ENCODE measurements at regions not wholly inside any gene's neighbourhood (a gene's known extent, or its start where the extent isn't known, plus 50 kb on each side); places are given as distances from the start of the nearest gene placed in this dataset.

DNA sequence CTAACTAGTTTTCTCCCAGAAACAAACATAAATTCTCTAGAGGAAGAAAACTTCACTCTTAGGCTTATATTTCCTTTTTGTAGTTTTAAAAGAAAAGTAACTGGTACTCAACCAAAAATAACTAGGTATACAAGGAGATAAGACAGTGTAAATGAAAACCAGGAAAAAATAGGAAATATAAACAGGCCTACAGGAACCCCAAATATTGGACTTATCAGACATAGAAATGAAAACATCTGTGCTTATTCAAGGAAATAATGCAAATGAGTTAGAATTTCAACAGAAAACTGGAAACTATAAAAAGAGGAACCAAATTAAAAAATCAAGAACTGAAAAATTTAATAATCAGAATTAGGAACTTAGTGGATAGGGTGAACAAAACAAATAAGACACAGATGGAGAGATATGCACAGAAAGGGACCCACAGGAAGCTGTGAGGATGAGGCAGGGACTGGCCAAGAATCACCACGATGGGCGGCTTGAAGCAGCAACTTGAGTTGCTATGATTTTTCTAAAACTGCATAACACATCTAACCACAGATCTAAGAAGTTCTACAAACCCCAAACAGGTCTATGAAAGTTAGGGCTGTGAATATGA lies 67.5 kb upstream of the ACTRT2 start:
- Histone ChIP-seq H4K91ac (ENCODE audit: insufficient read depth, low read depth, low read length) (no peak overlapping the region), H3K4ac (ENCODE audit: low read depth, low read length) (no peak overlapping the region), H2AK9ac (replicated peaks; ENCODE audit: low read depth, low read length, poor library complexity) (no peak overlapping the region), H3K9me3 (ENCODE audit: control insufficient read depth, insufficient read depth, low read length) (peaks cover 34% of the 10 kb centered on the region), H4K8ac (ENCODE audit: low read depth in 2 of 2, low read length in 2 of 2) (no peak overlapping the region), H2BK20ac (ENCODE audit: low read depth, low read length) (no peak overlapping the region), H2BK120ac (ENCODE audit: low read depth, low read length) (no peak overlapping the region), H2AFZ (replicated peaks; ENCODE audit: low read length, poor library complexity) (no peak overlapping the region), H3K79me1 (ENCODE audit: low read depth in 1 of 2, low read length in 2 of 2) (no peaks in the 10 kb centered on the region), H3K4me2 (ENCODE audit: low read depth, low read length) (no peak overlapping the region), H3K4me3 (ENCODE audit: insufficient read depth, low read depth, low read length) (no peak overlapping the region), H3K9ac (ENCODE audit: low read depth, low read length) (no peak overlapping the region), H3K27ac (ENCODE audit: insufficient read depth, low read length) (no peak overlapping the region), H3K56ac (ENCODE audit: extremely low read depth, insufficient read depth, low read length) (no peak overlapping the region), H2BK5ac (ENCODE audit: low read depth, low read length, poor library complexity, severe bottlenecking) (no peak overlapping the region), H4K20me1 (ENCODE audit: insufficient read depth, low read length) (no peaks in the 10 kb centered on the region), H3K9me1 (ENCODE audit: insufficient read depth, low read length) (no peaks in the 10 kb centered on the region), H3K36me3 (ENCODE audit: control insufficient read depth, insufficient read depth, low read length) (no peaks in the 10 kb centered on the region), H3K27me3 (ENCODE audit: control insufficient read depth, insufficient read depth, low read length) (no peaks in the 10 kb centered on the region), H3K18ac (ENCODE audit: low read depth, low read length) (no peak overlapping the region), H2AK5ac (ENCODE audit: low read depth, low read length) (no peak overlapping the region), H4K5ac (ENCODE audit: low read depth, low read length) (no peak overlapping the region), H3K4me1 (ENCODE audit: control insufficient read depth, insufficient read depth, low read length) (no peaks in the 10 kb centered on the region), H3K14ac (replicated peaks; ENCODE audit: low read depth, low read length) (no peak overlapping the region), H2BK15ac (ENCODE audit: low read depth, low read length) (no peak overlapping the region), H3K23ac (ENCODE audit: low read depth, low read length) (no peak overlapping the region)
- no peak for ATAC-seq (ENCODE audit: low read depth)
- ChIA-PET CTCF (no interaction called here), POLR2A (ENCODE audit: unreplicated experiment) (no interaction called here)
- DNase-seq = no peak
- dilution Hi-C loops (cut with HindIII; ENCODE audit: low sequenced_read_pairs, unreplicated experiment) = no loop called here
- no CpG with 5 or more reads among the region's 2 CpGs for WGBS, 2 experiments (ENCODE audit: extremely low coverage in 2 of 2, insufficient read length in 1 of 2)
- intact Hi-C loops (cut with micrococcal nuclease) = no loop called here
- no peak for TF ChIP-seq CHD1 (IDR thresholded peaks at IDR 0.05; ENCODE audit: low read depth, low read length)
- TF ChIP-seq MAFK (IDR thresholded peaks at IDR 0.05; ENCODE audit: low read depth, low read length) = no peak
- TF ChIP-seq POLR2A (IDR thresholded peaks at IDR 0.05; ENCODE audit: low read depth, low read length) = no peak
- TF ChIP-seq SMC3 (IDR thresholded peaks at IDR 0.05; ENCODE audit: low read depth, low read length) = no peak
- no peak for TF ChIP-seq RAD21 (IDR thresholded peaks at IDR 0.05; ENCODE audit: low read length)
- no peak for TF ChIP-seq FOS (IDR thresholded peaks at IDR 0.05; ENCODE audit: low read depth, low read length)
- TF ChIP-seq NFE2L2 (IDR thresholded peaks at IDR 0.05; ENCODE audit: low read depth, low read length) = no peak
- no peak for TF ChIP-seq CEBPB (IDR thresholded peaks at IDR 0.05; ENCODE audit: low read depth, low read length)
- TF ChIP-seq, protein P1, sequence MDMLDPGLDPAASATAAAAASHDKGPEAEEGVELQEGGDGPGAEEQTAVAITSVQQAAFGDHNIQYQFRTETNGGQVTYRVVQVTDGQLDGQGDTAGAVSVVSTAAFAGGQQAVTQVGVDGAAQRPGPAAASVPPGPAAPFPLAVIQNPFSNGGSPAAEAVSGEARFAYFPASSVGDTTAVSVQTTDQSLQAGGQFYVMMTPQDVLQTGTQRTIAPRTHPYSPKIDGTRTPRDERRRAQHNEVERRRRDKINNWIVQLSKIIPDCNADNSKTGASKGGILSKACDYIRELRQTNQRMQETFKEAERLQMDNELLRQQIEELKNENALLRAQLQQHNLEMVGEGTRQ (IDR thresholded peaks at IDR 0.05; ENCODE audit: low read depth, low read length) = no peak
- TF ChIP-seq RCOR1 (IDR thresholded peaks at IDR 0.05; ENCODE audit: insufficient replicate concordance, low read length) = no peak
- TF ChIP-seq MAZ (IDR thresholded peaks at IDR 0.05; ENCODE audit: borderline replicate concordance, low read depth, low read length) = no peak
- TF ChIP-seq, protein P2, sequence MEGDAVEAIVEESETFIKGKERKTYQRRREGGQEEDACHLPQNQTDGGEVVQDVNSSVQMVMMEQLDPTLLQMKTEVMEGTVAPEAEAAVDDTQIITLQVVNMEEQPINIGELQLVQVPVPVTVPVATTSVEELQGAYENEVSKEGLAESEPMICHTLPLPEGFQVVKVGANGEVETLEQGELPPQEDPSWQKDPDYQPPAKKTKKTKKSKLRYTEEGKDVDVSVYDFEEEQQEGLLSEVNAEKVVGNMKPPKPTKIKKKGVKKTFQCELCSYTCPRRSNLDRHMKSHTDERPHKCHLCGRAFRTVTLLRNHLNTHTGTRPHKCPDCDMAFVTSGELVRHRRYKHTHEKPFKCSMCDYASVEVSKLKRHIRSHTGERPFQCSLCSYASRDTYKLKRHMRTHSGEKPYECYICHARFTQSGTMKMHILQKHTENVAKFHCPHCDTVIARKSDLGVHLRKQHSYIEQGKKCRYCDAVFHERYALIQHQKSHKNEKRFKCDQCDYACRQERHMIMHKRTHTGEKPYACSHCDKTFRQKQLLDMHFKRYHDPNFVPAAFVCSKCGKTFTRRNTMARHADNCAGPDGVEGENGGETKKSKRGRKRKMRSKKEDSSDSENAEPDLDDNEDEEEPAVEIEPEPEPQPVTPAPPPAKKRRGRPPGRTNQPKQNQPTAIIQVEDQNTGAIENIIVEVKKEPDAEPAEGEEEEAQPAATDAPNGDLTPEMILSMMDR (conservative IDR thresholded peaks at IDR 0.05; ENCODE audit: low read depth, low read length) = no peak
- TF ChIP-seq, protein P3, sequence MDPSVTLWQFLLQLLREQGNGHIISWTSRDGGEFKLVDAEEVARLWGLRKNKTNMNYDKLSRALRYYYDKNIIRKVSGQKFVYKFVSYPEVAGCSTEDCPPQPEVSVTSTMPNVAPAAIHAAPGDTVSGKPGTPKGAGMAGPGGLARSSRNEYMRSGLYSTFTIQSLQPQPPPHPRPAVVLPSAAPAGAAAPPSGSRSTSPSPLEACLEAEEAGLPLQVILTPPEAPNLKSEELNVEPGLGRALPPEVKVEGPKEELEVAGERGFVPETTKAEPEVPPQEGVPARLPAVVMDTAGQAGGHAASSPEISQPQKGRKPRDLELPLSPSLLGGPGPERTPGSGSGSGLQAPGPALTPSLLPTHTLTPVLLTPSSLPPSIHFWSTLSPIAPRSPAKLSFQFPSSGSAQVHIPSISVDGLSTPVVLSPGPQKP (IDR thresholded peaks at IDR 0.05; ENCODE audit: borderline replicate concordance, low read depth, low read length) = no peak
- no peak for TF ChIP-seq RFX5 (IDR thresholded peaks at IDR 0.05; ENCODE audit: low read depth, low read length)
- no peak for TF ChIP-seq BHLHE40 (IDR thresholded peaks at IDR 0.05; ENCODE audit: low read depth, low read length)
- TF ChIP-seq MXI1 (IDR thresholded peaks at IDR 0.05; ENCODE audit: borderline replicate concordance, low read depth, low read length) = no peak
- in situ Hi-C loops (cut with MboI; ENCODE audit: low sequenced_read_pairs) = no loop called here
- BruUV-seq (replicated peaks) = no TSS peak

All from IMR-90 (cell line).